SU-DHL-6 (cell line): ENCODE measurements at regions not wholly inside any gene's neighbourhood (a gene's known extent, or its start where the extent isn't known, plus 50 kb on each side); places are given as distances from the start of the nearest gene placed in this dataset.

Source experiments
- EZH2phosphoT487 ChIP-seq: fragments of 200-600 bp; sonication (generic), shearing (Covaris generic); conservative IDR thresholded peaks from 2 replicates; pipeline ENCODE4 v1.6.1; 2018; ENCODE audit warnings: mild to moderate bottlenecking, antibody characterized with exemption, low read length, moderate library complexity, mixed read lengths
- TF ChIP-seq, protein P1 (sequence below): fragments of 200-600 bp; sonication (generic); IDR thresholded peaks from one replicate; pipeline ENCODE4 v1.5.1; 2017; ENCODE audit warnings: antibody characterized with exemption, mild to moderate bottlenecking, low read length, moderate library complexity; ENCODE audit not compliant: insufficient read depth, poor library complexity, severe bottlenecking

DNA sequence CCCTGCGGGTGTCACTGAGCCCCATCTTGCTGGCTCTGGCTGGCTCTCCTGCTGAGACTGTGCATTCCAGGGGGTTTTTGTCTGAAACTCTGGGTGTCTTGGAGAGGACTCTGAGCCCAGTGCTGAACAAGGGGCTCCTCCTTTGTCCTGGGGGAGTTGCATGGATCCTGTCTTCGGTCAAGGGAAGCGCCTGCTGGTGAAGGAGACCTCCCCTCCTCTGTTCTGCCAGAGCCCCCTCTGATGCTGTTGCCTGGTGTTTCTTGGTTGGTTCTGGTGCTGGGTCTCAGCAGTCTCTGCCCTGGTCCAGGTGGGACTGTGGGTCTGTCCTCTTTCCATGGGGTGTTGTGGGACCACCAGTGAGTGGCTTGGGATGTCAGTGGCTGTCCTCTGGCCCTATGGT lies 380.9 kb downstream of the TMEM121 start:
- TF ChIP-seq, protein P1, sequence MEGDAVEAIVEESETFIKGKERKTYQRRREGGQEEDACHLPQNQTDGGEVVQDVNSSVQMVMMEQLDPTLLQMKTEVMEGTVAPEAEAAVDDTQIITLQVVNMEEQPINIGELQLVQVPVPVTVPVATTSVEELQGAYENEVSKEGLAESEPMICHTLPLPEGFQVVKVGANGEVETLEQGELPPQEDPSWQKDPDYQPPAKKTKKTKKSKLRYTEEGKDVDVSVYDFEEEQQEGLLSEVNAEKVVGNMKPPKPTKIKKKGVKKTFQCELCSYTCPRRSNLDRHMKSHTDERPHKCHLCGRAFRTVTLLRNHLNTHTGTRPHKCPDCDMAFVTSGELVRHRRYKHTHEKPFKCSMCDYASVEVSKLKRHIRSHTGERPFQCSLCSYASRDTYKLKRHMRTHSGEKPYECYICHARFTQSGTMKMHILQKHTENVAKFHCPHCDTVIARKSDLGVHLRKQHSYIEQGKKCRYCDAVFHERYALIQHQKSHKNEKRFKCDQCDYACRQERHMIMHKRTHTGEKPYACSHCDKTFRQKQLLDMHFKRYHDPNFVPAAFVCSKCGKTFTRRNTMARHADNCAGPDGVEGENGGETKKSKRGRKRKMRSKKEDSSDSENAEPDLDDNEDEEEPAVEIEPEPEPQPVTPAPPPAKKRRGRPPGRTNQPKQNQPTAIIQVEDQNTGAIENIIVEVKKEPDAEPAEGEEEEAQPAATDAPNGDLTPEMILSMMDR: no peak
- no peak for TF ChIP-seq EZH2phosphoT487
